ENCODE measurements at regions not wholly inside any gene's neighbourhood (a gene's known extent, or its start where the extent isn't known, plus 50 kb on each side); places are given as distances from the start of the nearest gene placed in this dataset.

DNA sequence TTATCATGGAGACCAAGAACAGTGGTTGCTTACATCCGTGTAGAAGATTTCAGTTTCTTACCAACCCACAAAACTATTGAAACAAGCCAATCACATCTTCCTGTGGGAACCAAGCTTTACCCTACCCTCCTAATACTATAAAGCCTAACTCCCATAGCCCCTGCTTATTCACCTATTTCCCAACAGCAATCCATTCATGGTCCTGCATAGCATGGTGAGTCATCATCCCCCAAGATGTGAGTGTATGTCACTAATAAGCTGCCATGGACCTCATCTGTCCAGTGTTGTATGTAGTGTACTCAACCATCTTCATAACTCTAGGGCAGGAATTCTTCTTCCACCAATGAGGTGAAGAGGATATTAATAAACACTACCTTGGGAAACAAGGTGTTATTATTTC lies 1620.4 kb upstream of the FLRT2 start:
- H3K4me3 ChIP-seq (ENCODE audit: low read depth, low read length, poor library complexity, severe bottlenecking): no peak overlapping the region
- H3K4me2 ChIP-seq (ENCODE audit: low read length): no peak overlapping the region
- H3K9me2 ChIP-seq (ENCODE audit: low read depth, low read length): no peaks in the 10 kb centered on the region
- H3K27me3 ChIP-seq (ENCODE audit: insufficient read depth, low read length): no peaks in the 10 kb centered on the region
- TF ChIP-seq, protein P1, sequence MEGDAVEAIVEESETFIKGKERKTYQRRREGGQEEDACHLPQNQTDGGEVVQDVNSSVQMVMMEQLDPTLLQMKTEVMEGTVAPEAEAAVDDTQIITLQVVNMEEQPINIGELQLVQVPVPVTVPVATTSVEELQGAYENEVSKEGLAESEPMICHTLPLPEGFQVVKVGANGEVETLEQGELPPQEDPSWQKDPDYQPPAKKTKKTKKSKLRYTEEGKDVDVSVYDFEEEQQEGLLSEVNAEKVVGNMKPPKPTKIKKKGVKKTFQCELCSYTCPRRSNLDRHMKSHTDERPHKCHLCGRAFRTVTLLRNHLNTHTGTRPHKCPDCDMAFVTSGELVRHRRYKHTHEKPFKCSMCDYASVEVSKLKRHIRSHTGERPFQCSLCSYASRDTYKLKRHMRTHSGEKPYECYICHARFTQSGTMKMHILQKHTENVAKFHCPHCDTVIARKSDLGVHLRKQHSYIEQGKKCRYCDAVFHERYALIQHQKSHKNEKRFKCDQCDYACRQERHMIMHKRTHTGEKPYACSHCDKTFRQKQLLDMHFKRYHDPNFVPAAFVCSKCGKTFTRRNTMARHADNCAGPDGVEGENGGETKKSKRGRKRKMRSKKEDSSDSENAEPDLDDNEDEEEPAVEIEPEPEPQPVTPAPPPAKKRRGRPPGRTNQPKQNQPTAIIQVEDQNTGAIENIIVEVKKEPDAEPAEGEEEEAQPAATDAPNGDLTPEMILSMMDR (IDR thresholded peaks at IDR 0.05; ENCODE audit: low read length): no peak
- no peak for TF ChIP-seq EZH2 (IDR thresholded peaks at IDR 0.05; ENCODE audit: borderline replicate concordance, low read length)
- H4K20me1 ChIP-seq (ENCODE audit: insufficient read depth, low read length): no peaks in the 10 kb centered on the region
- H3K79me2 ChIP-seq (ENCODE audit: insufficient read depth, low read length): no peaks in the 10 kb centered on the region
- H3K36me3 ChIP-seq (ENCODE audit: insufficient read depth, low read length): no peaks in the 10 kb centered on the region
- no peaks in the 10 kb centered on the region for H3K4me1 ChIP-seq (ENCODE audit: insufficient read depth, low read length, severe bottlenecking)
- no peaks in the 10 kb centered on the region for H3K9me3 ChIP-seq (ENCODE audit: low read length)
- no peaks in the 10 kb centered on the region for H3F3A ChIP-seq (ENCODE audit: insufficient read depth, low read length)
- no peak overlapping the region for H3K9ac ChIP-seq (ENCODE audit: low read length)
- H2AFZ ChIP-seq (ENCODE audit: low read length): no peak overlapping the region
- no peak overlapping the region for H3K27ac ChIP-seq (ENCODE audit: low read depth, low read length, poor library complexity, severe bottlenecking)

DNA sequence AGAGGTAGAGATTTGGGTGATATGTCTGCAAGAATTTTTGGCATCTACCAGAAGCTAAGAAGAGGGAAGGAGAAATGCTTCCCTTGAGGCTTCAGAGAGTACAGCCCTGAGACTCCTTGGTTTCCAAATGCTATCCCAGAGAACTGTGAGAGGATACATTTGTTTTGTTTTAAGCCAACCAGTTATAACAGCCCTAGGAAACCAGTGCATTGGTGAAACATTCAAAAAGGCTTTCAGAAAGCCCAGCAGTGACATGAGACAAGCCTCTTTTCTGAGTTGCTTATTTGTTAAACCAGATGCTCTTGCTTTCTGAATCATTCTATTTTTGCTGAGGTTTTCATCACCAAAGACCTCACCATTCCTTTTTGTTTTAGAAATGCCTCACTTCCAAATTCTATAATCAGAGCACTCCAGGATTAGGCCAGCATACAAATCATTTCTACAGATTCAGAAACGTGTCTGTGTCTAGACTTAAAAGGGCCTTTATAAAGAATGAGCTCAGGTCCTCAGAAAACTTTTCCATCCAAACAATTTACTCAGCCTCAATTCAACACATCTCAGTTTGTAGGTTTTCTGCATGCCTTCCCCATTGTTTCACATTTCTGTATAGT lies 1617.8 kb upstream of the FLRT2 start:
- Histone ChIP-seq H3K4me3 (ENCODE audit: low read depth, low read length, poor library complexity, severe bottlenecking) (no peak overlapping the region), H3K4me1 (ENCODE audit: insufficient read depth, low read length, severe bottlenecking) (no peaks in the 10 kb centered on the region), H2AFZ (ENCODE audit: low read length) (no peak overlapping the region), H3K9me3 (ENCODE audit: low read length) (no peaks in the 10 kb centered on the region), H3K4me2 (ENCODE audit: low read length) (no peak overlapping the region), H3K27ac (ENCODE audit: low read depth, low read length, poor library complexity, severe bottlenecking) (no peak overlapping the region), H3F3A (ENCODE audit: insufficient read depth, low read length) (no peaks in the 10 kb centered on the region), H3K79me2 (ENCODE audit: insufficient read depth, low read length) (no peaks in the 10 kb centered on the region), H4K20me1 (ENCODE audit: insufficient read depth, low read length) (no peaks in the 10 kb centered on the region), H3K9me2 (ENCODE audit: low read depth, low read length) (no peaks in the 10 kb centered on the region), H3K27me3 (ENCODE audit: insufficient read depth, low read length) (no peaks in the 10 kb centered on the region), H3K9ac (ENCODE audit: low read length) (no peak overlapping the region), H3K36me3 (ENCODE audit: insufficient read depth, low read length) (no peaks in the 10 kb centered on the region)
- TF ChIP-seq EZH2 (IDR thresholded peaks at IDR 0.05; ENCODE audit: borderline replicate concordance, low read length): no peak
- TF ChIP-seq, protein P1 (IDR thresholded peaks at IDR 0.05; ENCODE audit: low read length): no peak

DNA sequence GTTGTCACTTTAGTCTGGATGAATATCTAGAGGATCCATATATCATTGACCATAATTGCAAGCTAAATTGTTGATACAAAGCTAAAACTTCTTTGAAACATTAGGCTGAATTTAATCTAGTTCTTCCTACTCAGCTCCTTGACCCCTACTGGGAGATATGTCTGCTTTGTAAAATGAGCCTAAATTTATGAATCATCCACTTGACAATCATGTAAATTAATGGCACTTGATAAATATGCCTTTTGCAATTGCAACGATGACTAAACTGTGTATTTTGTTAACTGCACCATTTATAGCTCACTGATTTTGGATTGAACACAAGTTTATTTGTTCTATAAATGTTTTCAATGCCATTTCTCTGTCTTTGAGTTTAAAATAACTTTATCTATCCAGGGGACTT lies 1616.5 kb upstream of the FLRT2 start:
- Histone ChIP-seq H3K9me2 (ENCODE audit: low read depth, low read length) (no peaks in the 10 kb centered on the region), H4K20me1 (ENCODE audit: insufficient read depth, low read length) (no peaks in the 10 kb centered on the region), H2AFZ (ENCODE audit: low read length) (no peak overlapping the region), H3F3A (ENCODE audit: insufficient read depth, low read length) (no peaks in the 10 kb centered on the region), H3K9ac (ENCODE audit: low read length) (no peak overlapping the region), H3K79me2 (ENCODE audit: insufficient read depth, low read length) (no peaks in the 10 kb centered on the region), H3K27me3 (ENCODE audit: insufficient read depth, low read length) (no peaks in the 10 kb centered on the region), H3K36me3 (ENCODE audit: insufficient read depth, low read length) (no peaks in the 10 kb centered on the region), H3K4me2 (ENCODE audit: low read length) (no peak overlapping the region), H3K4me1 (ENCODE audit: insufficient read depth, low read length, severe bottlenecking) (no peaks in the 10 kb centered on the region), H3K27ac (ENCODE audit: low read depth, low read length, poor library complexity, severe bottlenecking) (no peak overlapping the region), H3K9me3 (ENCODE audit: low read length) (no peaks in the 10 kb centered on the region), H3K4me3 (ENCODE audit: low read depth, low read length, poor library complexity, severe bottlenecking) (no peak overlapping the region)
- TF ChIP-seq, protein P1 (IDR thresholded peaks at IDR 0.05; ENCODE audit: low read length): no peak
